OCI-LY7 (cell line): ENCODE measurements at regions not wholly inside any gene's neighbourhood (a gene's known extent, or its start where the extent isn't known, plus 50 kb on each side); places are given as distances from the start of the nearest gene placed in this dataset.

Source experiments
- BruUV-seq: library from RNA; stranded (reverse); fragments of 400-500 nt; replicated peaks from 2 replicates; lab custom pipeline; 2021; lab: Mats Ljungman, UMichigan
- CTCF ChIA-PET: fragments of 300-600 bp; sonication (Branson Sonifier 250); formaldehyde crosslinking; loops from one replicate; lab custom pipeline; 2022; ENCODE audit warnings: antibody characterized with exemption; ENCODE audit not compliant: unreplicated experiment; lab: Charles Lee
- POLR2A ChIA-PET: fragments of 300-600 bp; sonication (Branson Sonifier 250); formaldehyde crosslinking; loops from one replicate; lab custom pipeline; 2022; ENCODE audit warnings: antibody characterized with exemption; lab: Charles Lee
- DNase-seq: peaks from one replicate; pipeline ENCODE4 v3.0.0-alpha.2; 2015; ENCODE audit warnings: low spot score
- H2AFZ ChIP-seq: fragments of 200-600 bp; sonication (generic), shearing (Covaris generic); 2 replicates; pipeline ENCODE4 v1.6.1; 2014; ENCODE audit warnings: mild to moderate bottlenecking, antibody characterized with exemption, low read length, moderate library complexity
- H3K27ac ChIP-seq: fragments of 200-600 bp; sonication (generic); 2 replicates; pipeline ENCODE4 v1.5.1; 2014; ENCODE audit warnings: mixed run types, low read depth, mild to moderate bottlenecking, moderate library complexity, low read length, inconsistent platforms; ENCODE audit not compliant: poor library complexity, severe bottlenecking
- H3K36me3 ChIP-seq: fragments of 200-600 bp; sonication (generic); 2 replicates; pipeline ENCODE4 v1.6.1; 2014; ENCODE audit warnings: mild to moderate bottlenecking, antibody characterized with exemption, low read length, moderate library complexity, mixed read lengths; ENCODE audit not compliant: insufficient read depth
- H3K4me1 ChIP-seq: fragments of 200-600 bp; sonication (generic); 2 replicates; pipeline ENCODE4 v1.5.1; 2014; ENCODE audit warnings: mild to moderate bottlenecking, low read length; ENCODE audit not compliant: insufficient read depth, poor library complexity, severe bottlenecking
- H3K4me2 ChIP-seq: fragments of 200-600 bp; sonication (generic); 2 replicates; pipeline ENCODE4 v1.6.1; 2014; ENCODE audit warnings: mild to moderate bottlenecking, low read length
- H3K4me3 ChIP-seq: fragments of 200-600 bp; sonication (generic); 2 replicates; pipeline ENCODE4 v1.5.1; 2014; ENCODE audit warnings: mild to moderate bottlenecking, low read depth, low read length; ENCODE audit not compliant: poor library complexity, severe bottlenecking
- H3K79me2 ChIP-seq: fragments of 200-600 bp; sonication (generic); 2 replicates; pipeline ENCODE4 v1.6.1; 2016; ENCODE audit warnings: low read depth, mild to moderate bottlenecking, low read length, moderate library complexity, mixed read lengths; ENCODE audit not compliant: insufficient read depth
- H3K9me2 ChIP-seq: fragments of 200-600 bp; sonication (generic); 2 replicates; pipeline ENCODE4 v1.6.1; 2016; ENCODE audit warnings: mild to moderate bottlenecking, low read length, mixed read lengths; ENCODE audit not compliant: insufficient read depth
- H3K9me3 ChIP-seq: fragments of 200-600 bp; sonication (generic); 2 replicates; pipeline ENCODE4 v1.6.1; 2014; ENCODE audit warnings: mild to moderate bottlenecking, mixed run types, low read length, mixed read lengths
- H4K20me1 ChIP-seq: fragments of 200-600 bp; sonication (generic); 2 replicates; pipeline ENCODE4 v1.6.1; 2014; ENCODE audit warnings: mild to moderate bottlenecking, antibody characterized with exemption, low read length, moderate library complexity, mixed read lengths; ENCODE audit not compliant: insufficient read depth
- EZH2phosphoT487 ChIP-seq: fragments of 200-600 bp; sonication (generic); IDR thresholded peaks from 2 replicates; pipeline ENCODE4 v1.6.1; 2018; ENCODE audit warnings: low read depth, borderline replicate concordance, mild to moderate bottlenecking, mixed run types, antibody characterized with exemption, low read length, moderate library complexity, mixed read lengths
- intact Hi-C: fragments of 100-400 bp; cut with micrococcal nuclease; formaldehyde crosslinking; loops from one replicate; pipeline ENCODE4 v1.10.0; 2022; ENCODE audit not compliant: unreplicated experiment
- TF ChIP-seq, protein P1 (sequence below): fragments of 200-600 bp; sonication (generic); conservative IDR thresholded peaks from 2 replicates; pipeline ENCODE4 v1.5.1; 2014; ENCODE audit warnings: mild to moderate bottlenecking, antibody characterized with exemption, low read length, moderate library complexity, mixed read lengths

DNA sequence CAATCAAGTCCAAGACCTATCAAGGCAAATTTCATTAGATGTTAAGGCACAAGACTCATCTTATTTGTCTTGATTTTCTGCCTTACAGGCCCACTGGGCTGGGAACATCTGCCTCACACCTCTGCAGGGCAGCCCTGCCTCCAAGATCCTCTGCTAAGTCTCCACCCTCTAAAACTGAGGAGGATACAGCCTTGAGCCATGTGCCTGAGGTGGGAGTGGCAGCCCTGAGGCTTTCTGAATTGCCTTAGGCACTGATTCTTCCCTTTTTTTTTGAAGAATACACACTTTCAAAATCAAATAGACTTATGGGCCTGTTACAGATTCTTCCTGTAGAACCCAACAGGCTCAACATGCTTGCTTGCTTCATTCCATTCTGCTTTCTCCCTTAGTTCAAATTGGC, 544.3 kb upstream of the ADAMTS5 start:
- Histone ChIP-seq H2AFZ (no peak overlapping the region), H4K20me1 (no peaks in the 10 kb centered on the region), H3K4me3 (no peak overlapping the region), H3K9me3 (peaks cover 5% of the 10 kb centered on the region; the same call in 1 of the 2 replicates), H3K4me2 (no peak overlapping the region), H3K79me2 (no peaks in the 10 kb centered on the region), H3K27ac (no peak overlapping the region), H3K4me1 (no peaks in the 10 kb centered on the region), H3K36me3 (no peaks in the 10 kb centered on the region), H3K9me2 (no peaks in the 10 kb centered on the region)
- ChIA-PET CTCF (no interaction called here), POLR2A (interaction anchor here (0.7 kb wide), 4 partner anchors 20 to 1093 kb away, joined by 3 to 9 read pairs (median 4); no protein-coding TSS in a partner anchor)
- BruUV-seq: no TSS peak
- intact Hi-C loops: no loop called here
- DNase-seq: no peak
- no peak for TF ChIP-seq EZH2phosphoT487
- TF ChIP-seq, protein P1, sequence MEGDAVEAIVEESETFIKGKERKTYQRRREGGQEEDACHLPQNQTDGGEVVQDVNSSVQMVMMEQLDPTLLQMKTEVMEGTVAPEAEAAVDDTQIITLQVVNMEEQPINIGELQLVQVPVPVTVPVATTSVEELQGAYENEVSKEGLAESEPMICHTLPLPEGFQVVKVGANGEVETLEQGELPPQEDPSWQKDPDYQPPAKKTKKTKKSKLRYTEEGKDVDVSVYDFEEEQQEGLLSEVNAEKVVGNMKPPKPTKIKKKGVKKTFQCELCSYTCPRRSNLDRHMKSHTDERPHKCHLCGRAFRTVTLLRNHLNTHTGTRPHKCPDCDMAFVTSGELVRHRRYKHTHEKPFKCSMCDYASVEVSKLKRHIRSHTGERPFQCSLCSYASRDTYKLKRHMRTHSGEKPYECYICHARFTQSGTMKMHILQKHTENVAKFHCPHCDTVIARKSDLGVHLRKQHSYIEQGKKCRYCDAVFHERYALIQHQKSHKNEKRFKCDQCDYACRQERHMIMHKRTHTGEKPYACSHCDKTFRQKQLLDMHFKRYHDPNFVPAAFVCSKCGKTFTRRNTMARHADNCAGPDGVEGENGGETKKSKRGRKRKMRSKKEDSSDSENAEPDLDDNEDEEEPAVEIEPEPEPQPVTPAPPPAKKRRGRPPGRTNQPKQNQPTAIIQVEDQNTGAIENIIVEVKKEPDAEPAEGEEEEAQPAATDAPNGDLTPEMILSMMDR: no peak

DNA sequence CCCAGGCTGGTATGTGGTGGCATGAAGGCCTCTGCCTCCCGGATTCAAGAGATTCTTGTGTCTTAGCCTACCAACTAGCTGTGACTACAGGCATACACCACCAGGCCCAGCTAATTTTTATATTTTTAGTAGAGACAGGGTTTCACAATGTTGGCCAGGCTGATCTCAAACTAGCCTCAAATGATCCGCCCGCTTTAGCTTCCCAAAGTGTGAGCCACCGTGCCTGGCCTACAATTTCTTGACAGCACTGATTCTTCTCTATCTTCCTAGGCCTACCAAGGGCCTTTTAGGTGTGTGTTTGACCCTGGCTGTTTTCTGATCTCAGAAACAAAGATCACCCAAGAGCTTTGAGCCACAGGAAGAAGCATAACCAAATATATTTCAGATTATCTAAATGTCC, 540.8 kb upstream of the ADAMTS5 start:
- no peaks in the 10 kb centered on the region for H3K36me3 ChIP-seq
- DNase-seq: no peak
- 0 out of 2 replicates have a peak, but pooled peaks cover 7% of the 10 kb centered on the region for H3K9me3 ChIP-seq
- no peaks in the 10 kb centered on the region for H3K4me1 ChIP-seq
- no peak overlapping the region for H3K27ac ChIP-seq
- no peaks in the 10 kb centered on the region for H3K79me2 ChIP-seq
- H4K20me1 ChIP-seq: no peaks in the 10 kb centered on the region
- no TSS peak for BruUV-seq
- no peak overlapping the region for H2AFZ ChIP-seq
- no peaks in the 10 kb centered on the region for H3K9me2 ChIP-seq
- TF ChIP-seq, protein P1: no peak
- no peak for TF ChIP-seq EZH2phosphoT487
- H3K4me2 ChIP-seq: no peak overlapping the region
- ChIA-PET CTCF (no interaction called here), POLR2A (interaction anchor here (1.1 kb wide), 1 partner anchor 53 kb away, joined by 3 read pairs; no protein-coding TSS in a partner anchor)
- intact Hi-C loops: no loop called here
- H3K4me3 ChIP-seq: no peak overlapping the region

DNA sequence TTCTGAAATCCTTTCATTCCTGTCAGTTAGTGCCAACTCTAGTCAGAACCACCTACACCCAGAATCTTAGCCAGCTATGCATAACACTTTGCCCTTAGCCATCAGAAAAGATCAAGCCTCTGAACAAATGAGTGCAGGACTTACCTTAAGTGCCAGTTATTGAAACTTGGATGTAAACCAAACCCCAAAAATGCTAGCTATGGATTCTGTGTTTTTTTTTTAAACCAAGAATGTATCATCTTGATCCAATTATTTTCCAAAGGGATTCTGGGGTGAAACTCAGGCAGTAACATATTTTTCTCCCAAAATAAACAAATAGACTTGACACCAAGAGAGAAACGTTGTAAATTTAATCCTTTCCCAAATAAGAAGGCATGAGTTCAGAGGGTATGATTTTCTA, 538.6 kb upstream of the ADAMTS5 start:
- no TSS peak for BruUV-seq
- H3K36me3 ChIP-seq: no peaks in the 10 kb centered on the region
- no peaks in the 10 kb centered on the region for H3K4me1 ChIP-seq
- no peak overlapping the region for H3K4me3 ChIP-seq
- H3K9me2 ChIP-seq: no peaks in the 10 kb centered on the region
- H3K27ac ChIP-seq: no peak overlapping the region
- no peaks in the 10 kb centered on the region for H3K79me2 ChIP-seq
- 0 out of 2 replicates have a peak, but pooled peaks cover 9% of the 10 kb centered on the region for H3K9me3 ChIP-seq
- CTCF ChIA-PET: no interaction called here
- no peak overlapping the region for H2AFZ ChIP-seq
- intact Hi-C loops: no loop called here
- POLR2A ChIA-PET: interaction anchor here (0.7 kb wide), 1 partner anchor 184 kb away, joined by 3 read pairs; no protein-coding TSS in a partner anchor
- H3K4me2 ChIP-seq: no peak overlapping the region
- DNase-seq: no peak
- no peaks in the 10 kb centered on the region for H4K20me1 ChIP-seq
- TF ChIP-seq EZH2phosphoT487: no peak
- TF ChIP-seq, protein P1: no peak
